PC-3 (cell line): ENCODE measurements at regions not wholly inside any gene's neighbourhood (a gene's known extent, or its start where the extent isn't known, plus 50 kb on each side); places are given as distances from the start of the nearest gene placed in this dataset.

Source experiments
- ATAC-seq: fragments of 200-7000 bp; cut with Tn5 transposase; 2 replicates; pipeline ENCODE4 v1.9.1; 2020; ENCODE audit warnings: mild to moderate bottlenecking, moderate library complexity
- BruUV-seq: library from RNA; stranded (reverse); fragments of 400-500 nt; replicated peaks from 2 replicates; lab custom pipeline; 2021; lab: Mats Ljungman, UMichigan
- CTCF ChIA-PET: fragments of 300-600 bp; sonication (Branson Sonifier 250); formaldehyde crosslinking; loops from one replicate; lab custom pipeline; 2022; ENCODE audit warnings: antibody characterized with exemption; lab: Charles Lee
- POLR2A ChIA-PET: fragments of 300-600 bp; sonication (Branson Sonifier 250); formaldehyde crosslinking; loops from one replicate; lab custom pipeline; 2022; ENCODE audit warnings: antibody characterized with exemption; ENCODE audit not compliant: unreplicated experiment; lab: Charles Lee
- DNase-seq: peaks from one replicate; pipeline ENCODE4 v3.0.0-alpha.2; 2015
- H2AFZ ChIP-seq: fragments of 300-600 bp; sonication (generic); 2 replicates; pipeline ENCODE4 v1.6.0; 2016; ENCODE audit warnings: antibody characterized with exemption, low read length
- H3F3A ChIP-seq: fragments of 300-600 bp; sonication (generic); one replicate; pipeline ENCODE4 v1.6.0; 2017; ENCODE audit warnings: antibody characterized with exemption, low read length, control low read depth, mild to moderate bottlenecking; ENCODE audit not compliant: unreplicated experiment
- H3K27ac ChIP-seq: fragments of 300-600 bp; sonication (generic); 2 replicates; pipeline ENCODE4 v1.5.1; 2016; ENCODE audit warnings: mild to moderate bottlenecking, low read length
- H3K27me3 ChIP-seq: fragments of 300-600 bp; sonication (generic); 2 replicates; pipeline ENCODE4 v1.6.1; 2016; ENCODE audit warnings: low read length, mixed read lengths
- H3K36me3 ChIP-seq: fragments of 300-600 bp; sonication (generic); 2 replicates; pipeline ENCODE4 v1.6.1; 2016; ENCODE audit warnings: low read depth, mixed run types, low read length, mixed read lengths
- H3K4me1 ChIP-seq: fragments of 300-600 bp; sonication (generic); 2 replicates; pipeline ENCODE4 v1.5.1; 2016; ENCODE audit warnings: low read length; ENCODE audit not compliant: insufficient read depth
- H3K4me2 ChIP-seq: fragments of 300-600 bp; sonication (generic); 2 replicates; pipeline ENCODE4 v1.6.0; 2016; ENCODE audit warnings: low read length
- H3K4me3 ChIP-seq: fragments of 300-600 bp; sonication (generic); 2 replicates; pipeline ENCODE4 v1.5.1; 2016; ENCODE audit warnings: mild to moderate bottlenecking, low read length, mixed read lengths
- H3K79me2 ChIP-seq: fragments of 300-600 bp; sonication (generic); 2 replicates; pipeline ENCODE4 v1.6.1; 2017; ENCODE audit warnings: low read length, mixed read lengths
- H3K9ac ChIP-seq: fragments of 300-600 bp; sonication (generic); 2 replicates; pipeline ENCODE4 v1.6.0; 2016; ENCODE audit warnings: mild to moderate bottlenecking, low read length
- H3K9me2 ChIP-seq: fragments of 300-600 bp; sonication (generic); replicated peaks from 2 replicates; pipeline ENCODE4 v1.6.1; 2016; ENCODE audit warnings: mixed run types, low read length, mixed read lengths
- H3K9me3 ChIP-seq: fragments of 300-600 bp; sonication (generic); 2 replicates; pipeline ENCODE4 v1.6.1; 2016; ENCODE audit warnings: low read length, mixed read lengths
- H4K20me1 ChIP-seq: fragments of 300-600 bp; sonication (generic); 2 replicates; pipeline ENCODE4 v1.6.1; 2016; ENCODE audit warnings: low read length, mixed read lengths
- EZH2 ChIP-seq: fragments of 300-600 bp; sonication (generic); IDR thresholded peaks from one replicate; pipeline ENCODE4 v1.6.1; 2017; ENCODE audit warnings: antibody characterized with exemption, mild to moderate bottlenecking, low read length; ENCODE audit not compliant: unreplicated experiment
- EZH2phosphoT487 ChIP-seq: fragments of 300-600 bp; sonication (generic); IDR thresholded peaks from 2 replicates; pipeline ENCODE4 v1.6.1; 2018; ENCODE audit warnings: mild to moderate bottlenecking, antibody characterized with exemption, low read length, borderline replicate concordance
- intact Hi-C: fragments of 100-400 bp; cut with micrococcal nuclease; formaldehyde crosslinking; loops from 2 replicates; pipeline ENCODE4 v1.9.0; 2023
- TF ChIP-seq, protein P1 (sequence below): fragments of 300-600 bp; sonication (generic); conservative IDR thresholded peaks from 2 replicates; pipeline ENCODE4 v1.5.1; 2017; ENCODE audit warnings: antibody characterized with exemption, low read depth, mild to moderate bottlenecking, low read length

DNA sequence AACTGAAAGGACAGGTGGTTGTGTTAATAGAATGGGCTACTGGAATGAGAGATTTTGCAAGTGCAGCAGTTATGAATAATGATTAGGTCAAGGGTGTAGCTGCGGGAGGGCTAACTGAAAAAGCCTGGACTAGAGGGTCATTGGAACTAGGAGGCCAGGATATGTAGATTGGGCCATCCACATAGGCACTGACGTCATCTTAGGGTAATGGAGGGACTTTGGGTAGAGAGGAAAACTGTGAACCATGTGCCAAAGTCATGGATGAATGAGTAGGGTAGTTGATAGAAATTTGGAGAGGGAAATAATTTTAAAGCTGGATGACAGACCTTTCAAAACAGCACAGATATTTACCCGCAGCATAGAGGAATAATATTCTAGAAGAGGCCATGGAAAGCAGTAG, 123.6 kb upstream of the SLITRK2 start:
- BruUV-seq: no TSS peak
- Histone ChIP-seq H3K79me2 (no peaks in the 10 kb centered on the region), H3K9me3 (no peaks in the 10 kb centered on the region), H4K20me1 (no peaks in the 10 kb centered on the region), H3K4me3 (no peak overlapping the region), H3K4me1 (no peaks in the 10 kb centered on the region), H3K36me3 (no peaks in the 10 kb centered on the region), H3K27me3 (no peaks in the 10 kb centered on the region), H3K4me2 (no peak overlapping the region), H3K9me2 (no peaks in the 10 kb centered on the region), H3K9ac (no peak overlapping the region), H3K27ac (no peak overlapping the region), H3F3A (no peaks in the 10 kb centered on the region), H2AFZ (no peak overlapping the region)
- ATAC-seq (no peak), DNase-seq (no peak)
- ChIA-PET POLR2A (no interaction called here), CTCF (no interaction called here)
- TF ChIP-seq, protein P1, sequence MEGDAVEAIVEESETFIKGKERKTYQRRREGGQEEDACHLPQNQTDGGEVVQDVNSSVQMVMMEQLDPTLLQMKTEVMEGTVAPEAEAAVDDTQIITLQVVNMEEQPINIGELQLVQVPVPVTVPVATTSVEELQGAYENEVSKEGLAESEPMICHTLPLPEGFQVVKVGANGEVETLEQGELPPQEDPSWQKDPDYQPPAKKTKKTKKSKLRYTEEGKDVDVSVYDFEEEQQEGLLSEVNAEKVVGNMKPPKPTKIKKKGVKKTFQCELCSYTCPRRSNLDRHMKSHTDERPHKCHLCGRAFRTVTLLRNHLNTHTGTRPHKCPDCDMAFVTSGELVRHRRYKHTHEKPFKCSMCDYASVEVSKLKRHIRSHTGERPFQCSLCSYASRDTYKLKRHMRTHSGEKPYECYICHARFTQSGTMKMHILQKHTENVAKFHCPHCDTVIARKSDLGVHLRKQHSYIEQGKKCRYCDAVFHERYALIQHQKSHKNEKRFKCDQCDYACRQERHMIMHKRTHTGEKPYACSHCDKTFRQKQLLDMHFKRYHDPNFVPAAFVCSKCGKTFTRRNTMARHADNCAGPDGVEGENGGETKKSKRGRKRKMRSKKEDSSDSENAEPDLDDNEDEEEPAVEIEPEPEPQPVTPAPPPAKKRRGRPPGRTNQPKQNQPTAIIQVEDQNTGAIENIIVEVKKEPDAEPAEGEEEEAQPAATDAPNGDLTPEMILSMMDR: no peak
- TF ChIP-seq EZH2phosphoT487 (no peak), EZH2 (no peak)
- intact Hi-C loops: no loop called here

GRCh38 chrX:145715641-145716138, 101.9 kb upstream of the SLITRK2 start:
- no TSS peak for BruUV-seq

DNA sequence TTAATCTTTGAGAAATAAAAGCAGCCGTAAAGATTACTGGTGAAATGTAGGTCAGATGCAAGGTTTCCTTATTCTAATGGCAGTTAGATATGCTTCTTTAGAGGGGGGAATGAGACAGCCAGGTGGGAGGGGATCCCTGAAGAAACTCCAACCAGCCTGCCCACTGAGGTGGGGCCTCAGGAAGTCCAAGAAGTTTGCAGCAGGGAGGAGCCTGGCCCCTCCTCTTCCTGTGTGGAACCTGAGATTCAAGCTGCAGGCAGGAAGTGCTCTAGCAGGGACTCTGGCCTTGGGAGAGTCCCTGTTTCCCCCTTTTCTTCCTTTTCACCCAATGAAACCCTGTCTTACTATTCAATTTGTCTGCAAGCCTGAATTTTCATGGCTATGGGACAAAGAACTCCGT, 101.4 kb upstream of the SLITRK2 start:
- intact Hi-C loops: no loop called here
- POLR2A ChIA-PET: no interaction called here

More at GRCh38 chrX:145715641-145716138, 101.9 kb upstream of the SLITRK2 start:
- Histone ChIP-seq H3K79me2 (no peaks in the 10 kb centered on the region), H3K4me2 (no peak overlapping the region), H3K27me3 (no peaks in the 10 kb centered on the region), H4K20me1 (no peaks in the 10 kb centered on the region), H3F3A (no peaks in the 10 kb centered on the region), H3K4me1 (no peaks in the 10 kb centered on the region), H2AFZ (no peak overlapping the region), H3K27ac (no peak overlapping the region), H3K9me3 (no peaks in the 10 kb centered on the region), H3K4me3 (no peak overlapping the region), H3K9ac (no peak overlapping the region), H3K9me2 (no peaks in the 10 kb centered on the region), H3K36me3 (no peaks in the 10 kb centered on the region)
- ChIA-PET CTCF (no interaction called here), POLR2A (no interaction called here)
- DNase-seq (no peak), ATAC-seq (no peak)
- TF ChIP-seq EZH2phosphoT487 (no peak), EZH2 (no peak)
- TF ChIP-seq, protein P1: no peak
- intact Hi-C loops: no loop called here

More for the DNA sequence above, 101.4 kb upstream of the SLITRK2 start:
- Histone ChIP-seq H3K4me1 (no peaks in the 10 kb centered on the region), H3K79me2 (no peaks in the 10 kb centered on the region), H2AFZ (no peak overlapping the region), H4K20me1 (no peaks in the 10 kb centered on the region), H3F3A (no peaks in the 10 kb centered on the region), H3K27ac (no peak overlapping the region), H3K9me3 (no peaks in the 10 kb centered on the region), H3K4me2 (no peak overlapping the region), H3K4me3 (no peak overlapping the region), H3K9ac (no peak overlapping the region), H3K27me3 (no peaks in the 10 kb centered on the region), H3K36me3 (no peaks in the 10 kb centered on the region), H3K9me2 (no peaks in the 10 kb centered on the region)
- no peak for ATAC-seq
- no peak for DNase-seq
- CTCF ChIA-PET: no interaction called here
- TF ChIP-seq, protein P1: no peak
- TF ChIP-seq EZH2 (no peak), EZH2phosphoT487 (no peak)
- BruUV-seq: no TSS peak
